ENCODE measurements at regions not wholly inside any gene's neighbourhood (a gene's known extent, or its start where the extent isn't known, plus 50 kb on each side); places are given as distances from the start of the nearest gene placed in this dataset.

DNA sequence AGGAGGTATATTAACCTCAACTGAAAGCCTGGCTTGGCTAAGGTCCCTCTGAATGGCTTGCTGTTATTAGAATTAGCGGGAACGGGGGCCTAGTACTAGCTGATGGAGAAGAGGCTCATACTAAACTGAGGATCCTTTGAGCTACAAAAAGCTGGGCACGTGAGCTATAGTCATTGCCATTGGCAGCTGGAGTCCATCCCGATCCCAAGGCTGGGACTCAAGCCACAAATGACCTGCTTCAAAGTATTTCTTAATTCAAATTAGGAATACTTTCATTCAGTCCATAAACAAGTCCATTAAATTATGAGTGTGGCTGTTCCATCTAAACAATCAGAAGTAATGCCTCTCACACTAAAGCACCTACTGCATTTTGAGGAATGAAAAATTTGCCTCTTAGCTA is 114.5 kb downstream of the DACT1 start:
- no peak for TF ChIP-seq EZH2 (IDR thresholded peaks at IDR 0.05; ENCODE audit: borderline replicate concordance, low read depth, low read length, severe bottlenecking)
- TF ChIP-seq, protein P1, sequence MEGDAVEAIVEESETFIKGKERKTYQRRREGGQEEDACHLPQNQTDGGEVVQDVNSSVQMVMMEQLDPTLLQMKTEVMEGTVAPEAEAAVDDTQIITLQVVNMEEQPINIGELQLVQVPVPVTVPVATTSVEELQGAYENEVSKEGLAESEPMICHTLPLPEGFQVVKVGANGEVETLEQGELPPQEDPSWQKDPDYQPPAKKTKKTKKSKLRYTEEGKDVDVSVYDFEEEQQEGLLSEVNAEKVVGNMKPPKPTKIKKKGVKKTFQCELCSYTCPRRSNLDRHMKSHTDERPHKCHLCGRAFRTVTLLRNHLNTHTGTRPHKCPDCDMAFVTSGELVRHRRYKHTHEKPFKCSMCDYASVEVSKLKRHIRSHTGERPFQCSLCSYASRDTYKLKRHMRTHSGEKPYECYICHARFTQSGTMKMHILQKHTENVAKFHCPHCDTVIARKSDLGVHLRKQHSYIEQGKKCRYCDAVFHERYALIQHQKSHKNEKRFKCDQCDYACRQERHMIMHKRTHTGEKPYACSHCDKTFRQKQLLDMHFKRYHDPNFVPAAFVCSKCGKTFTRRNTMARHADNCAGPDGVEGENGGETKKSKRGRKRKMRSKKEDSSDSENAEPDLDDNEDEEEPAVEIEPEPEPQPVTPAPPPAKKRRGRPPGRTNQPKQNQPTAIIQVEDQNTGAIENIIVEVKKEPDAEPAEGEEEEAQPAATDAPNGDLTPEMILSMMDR (IDR thresholded peaks at IDR 0.05; ENCODE audit: borderline replicate concordance, extremely low read depth, low read length, poor library complexity, severe bottlenecking) = no peak

Data from DND-41 (cell line).